ENCODE measurements at regions not wholly inside any gene's neighbourhood (a gene's known extent, or its start where the extent isn't known, plus 50 kb on each side); places are given as distances from the start of the nearest gene placed in this dataset.
"Not testable (repeated sequence)": the region's sequence is repeated elsewhere in the genome, so short reads cannot be mapped to it uniquely, and the experiment has no call there.

- DNase-seq (ENCODE audit: low read depth) = no peak
Observed at GRCh38 chr6:9702914-9703313, 712.0 kb downstream of the TFAP2A start.

DNA sequence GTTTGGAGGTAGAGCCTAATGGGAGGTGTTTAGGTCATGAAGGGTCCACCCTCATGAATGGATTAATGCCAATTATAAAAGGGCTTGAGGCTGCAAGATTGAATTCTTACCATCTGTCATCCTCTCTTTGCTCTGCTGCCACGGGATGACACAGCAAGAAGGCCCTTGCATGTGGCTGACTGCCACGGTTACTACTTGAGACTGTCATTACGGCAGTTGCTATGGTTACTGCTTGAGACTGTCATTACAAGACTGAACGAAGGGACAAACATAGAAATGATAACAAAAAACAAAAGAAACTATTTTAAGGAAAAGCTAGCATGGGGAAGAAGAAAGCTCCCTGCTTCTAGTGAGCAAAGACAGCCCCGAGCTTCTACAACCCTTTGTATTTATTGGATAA, 715.0 kb downstream of the TFAP2A start:
- no peak for DNase-seq (ENCODE audit: low read depth)

GRCh38 chr6:9697263-9697931, 717.5 kb downstream of the TFAP2A start:
- DNase-seq (ENCODE audit: low read depth) = no peak

GRCh38 chr6:9690388-9690787, 724.5 kb downstream of the TFAP2A start:
- DNase-seq (ENCODE audit: low read depth) = no peak

GRCh38 chr6:9680727-9681126, 734.1 kb downstream of the TFAP2A start:
- DNase-seq (ENCODE audit: low read depth) = not testable (repeated sequence)

- DNase-seq (ENCODE audit: low read depth) = no peak
Observed at GRCh38 chr6:9675122-9675521, 739.8 kb downstream of the TFAP2A start.

- no peak for DNase-seq (ENCODE audit: low read depth)
Observed at GRCh38 chr6:9659848-9660247, 755.0 kb downstream of the TFAP2A start.

GRCh38 chr6:9657994-9658393, 756.9 kb downstream of the TFAP2A start:
- no peak for DNase-seq (ENCODE audit: low read depth)

- no peak for DNase-seq (ENCODE audit: low read depth)
Observed at GRCh38 chr6:9647599-9647998, 767.3 kb downstream of the TFAP2A start.

GRCh38 chr6:9647071-9647445, 767.8 kb downstream of the TFAP2A start:
- no peak for DNase-seq (ENCODE audit: low read depth)

- no peak for DNase-seq (ENCODE audit: low read depth)
Observed at GRCh38 chr6:9646342-9647070, 768.4 kb downstream of the TFAP2A start.

DNA sequence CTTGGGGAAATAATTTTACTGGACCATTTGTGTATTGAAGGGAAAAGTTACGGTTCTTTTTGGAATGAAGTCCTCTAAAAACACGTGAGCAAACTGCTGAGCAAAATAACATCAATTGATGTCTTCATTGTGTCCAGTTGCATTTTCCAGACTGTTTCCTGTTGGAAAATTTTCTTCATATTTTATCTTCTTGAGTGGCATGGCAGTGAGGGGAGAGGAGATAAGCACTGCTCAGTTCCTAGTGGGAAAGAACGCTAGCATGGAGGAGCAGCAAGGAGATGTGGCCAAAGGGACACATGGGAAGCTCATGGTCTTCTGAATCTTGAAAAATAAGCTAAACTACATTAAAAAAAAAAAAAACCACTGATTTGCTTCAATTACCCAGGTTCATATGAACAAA, 776.0 kb downstream of the TFAP2A start:
- DNase-seq (ENCODE audit: low read depth) = no peak

GRCh38 chr6:9634776-9635175, 780.1 kb downstream of the TFAP2A start:
- no peak for DNase-seq (ENCODE audit: low read depth)

DNA sequence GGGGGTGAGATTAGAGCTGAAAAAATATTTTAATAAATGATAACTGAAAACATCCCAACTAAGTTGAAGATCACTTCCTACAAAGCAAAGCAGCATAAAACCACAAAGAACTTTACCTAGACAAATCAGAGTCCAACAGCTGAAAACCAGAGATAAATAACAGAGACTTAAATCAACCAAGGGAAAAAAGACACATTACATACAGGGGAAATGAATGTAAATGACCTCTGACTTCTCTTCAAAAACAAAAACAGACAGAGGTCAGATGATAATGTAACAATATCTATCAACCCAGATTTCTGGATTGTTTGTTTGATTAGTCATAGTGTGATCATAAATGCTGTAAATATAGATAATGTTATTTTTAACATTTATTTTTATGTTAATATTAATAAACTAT, 782.8 kb downstream of the TFAP2A start:
- DNase-seq (ENCODE audit: low read depth) = no peak

DNA sequence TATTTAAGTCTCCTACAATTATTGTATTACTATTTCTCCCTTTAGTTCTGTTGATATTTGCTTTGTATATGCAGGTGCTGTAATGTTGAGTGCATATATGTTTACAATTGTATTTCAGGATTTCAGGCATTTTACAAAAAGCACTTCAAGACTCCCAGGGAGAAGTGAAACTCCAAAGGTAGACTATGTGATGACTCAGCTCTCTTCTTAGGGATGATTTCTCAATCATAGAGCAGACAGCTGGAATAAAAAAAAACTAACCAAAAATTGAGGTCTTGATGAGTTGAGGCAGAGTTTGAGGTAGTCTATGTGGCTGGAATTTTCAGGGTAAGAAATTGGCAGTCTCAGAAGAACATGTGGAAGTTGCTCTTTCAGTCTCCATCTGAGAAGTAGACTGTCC, 786.1 kb downstream of the TFAP2A start:
- DNase-seq (ENCODE audit: low read depth) = no peak

DNA sequence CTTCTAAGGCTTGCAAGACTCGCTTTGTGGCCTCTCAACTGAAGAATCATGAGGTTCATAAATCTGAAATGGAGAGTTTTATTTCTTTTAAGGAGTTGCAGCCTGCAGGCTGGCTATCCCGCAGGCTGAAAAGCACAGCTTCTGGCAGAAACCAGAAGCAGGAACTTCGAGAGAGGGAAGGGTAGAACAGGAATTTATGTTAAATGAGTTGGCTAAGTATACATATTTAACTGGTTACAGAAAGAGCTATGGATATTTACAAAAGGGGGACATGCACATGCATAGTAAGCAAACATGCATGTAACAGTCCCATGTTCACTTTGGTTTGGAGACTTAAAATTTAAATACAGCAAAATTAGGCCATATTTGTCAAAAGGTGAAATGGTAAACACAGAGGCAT, 787.0 kb downstream of the TFAP2A start:
- no peak for DNase-seq (ENCODE audit: low read depth)

- no peak for DNase-seq (ENCODE audit: low read depth)
Observed at GRCh38 chr6:9623985-9624384, 790.9 kb downstream of the TFAP2A start.

GRCh38 chr6:9623228-9623832, 791.5 kb downstream of the TFAP2A start:
- no peak for DNase-seq (ENCODE audit: low read depth)

- DNase-seq (ENCODE audit: low read depth) = no peak
Observed at GRCh38 chr6:9621276-9621675, 793.6 kb downstream of the TFAP2A start.

GRCh38 chr6:9620687-9621086, 794.2 kb downstream of the TFAP2A start:
- DNase-seq (ENCODE audit: low read depth) = no peak

DNA sequence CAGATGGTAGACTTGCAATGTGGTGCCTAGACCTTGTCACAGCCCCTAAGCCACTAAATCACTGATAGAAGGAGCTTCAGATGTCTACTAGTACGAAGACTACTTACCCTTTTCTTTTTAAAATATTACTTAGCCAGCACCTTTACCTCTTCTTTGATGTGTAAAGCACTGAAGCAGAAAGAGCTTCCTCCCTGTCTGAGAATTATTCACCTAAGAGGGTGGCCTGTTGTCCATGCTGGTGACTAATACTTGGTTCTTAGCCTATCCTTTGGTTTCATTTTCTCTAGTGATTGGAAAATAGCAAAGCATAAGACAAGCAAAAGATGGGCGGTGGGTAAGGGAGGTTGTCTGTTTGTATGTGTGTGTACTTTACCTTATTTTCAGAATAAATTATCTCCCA, 794.6 kb downstream of the TFAP2A start:
- no peak for DNase-seq (ENCODE audit: low read depth)

DNA sequence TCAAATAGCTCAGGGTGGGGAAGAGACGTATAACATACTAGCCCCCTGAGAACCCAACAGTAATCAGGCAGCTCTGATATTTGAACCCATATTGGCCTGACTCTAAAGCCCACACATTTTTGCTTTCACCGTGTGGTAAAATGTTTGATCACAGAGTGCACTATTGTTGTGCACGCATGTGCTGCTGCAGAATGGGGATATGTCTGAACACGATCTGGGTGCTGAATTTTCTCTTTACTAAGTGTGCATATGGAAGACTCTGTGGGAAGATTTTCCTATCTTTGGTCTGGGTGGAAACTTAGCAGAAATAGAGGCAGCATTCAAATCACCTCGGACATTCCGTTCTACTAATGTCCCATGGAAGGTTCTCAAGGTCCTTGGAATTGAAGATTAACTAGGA, 800.1 kb downstream of the TFAP2A start:
- DNase-seq (ENCODE audit: low read depth) = no peak

- DNase-seq (ENCODE audit: low read depth) = no peak
Observed at GRCh38 chr6:9612489-9612888, 802.4 kb downstream of the TFAP2A start.
